WTC11 (cell line): ENCODE measurements at regions not wholly inside any gene's neighbourhood (a gene's known extent, or its start where the extent isn't known, plus 50 kb on each side); places are given as distances from the start of the nearest gene placed in this dataset.

Experiments
- CTCF ChIP-seq: fragments of 200-600 bp; IDR thresholded peaks from 2 replicates; pipeline ENCODE4 v1.8.0; 2022; ENCODE audit warnings: antibody characterized with exemption
- NFYB ChIP-seq: sonication (generic); formaldehyde crosslinking; conservative IDR thresholded peaks from 2 replicates; pipeline ENCODE4 v1.8.0; 2022; ENCODE audit warnings: low read depth, missing genetic modification reagents
- USF2 ChIP-seq: sonication (generic); formaldehyde crosslinking; IDR thresholded peaks from 2 replicates; pipeline ENCODE4 v1.8.1; 2023; ENCODE audit warnings: mild to moderate bottlenecking, missing genetic modification reagents, moderate library complexity
- TF ChIP-seq, protein P1 (sequence below): sonication (generic); formaldehyde crosslinking; IDR thresholded peaks from 2 replicates; pipeline ENCODE4 v1.8.0; 2022; ENCODE audit warnings: mild to moderate bottlenecking, missing genetic modification reagents

DNA sequence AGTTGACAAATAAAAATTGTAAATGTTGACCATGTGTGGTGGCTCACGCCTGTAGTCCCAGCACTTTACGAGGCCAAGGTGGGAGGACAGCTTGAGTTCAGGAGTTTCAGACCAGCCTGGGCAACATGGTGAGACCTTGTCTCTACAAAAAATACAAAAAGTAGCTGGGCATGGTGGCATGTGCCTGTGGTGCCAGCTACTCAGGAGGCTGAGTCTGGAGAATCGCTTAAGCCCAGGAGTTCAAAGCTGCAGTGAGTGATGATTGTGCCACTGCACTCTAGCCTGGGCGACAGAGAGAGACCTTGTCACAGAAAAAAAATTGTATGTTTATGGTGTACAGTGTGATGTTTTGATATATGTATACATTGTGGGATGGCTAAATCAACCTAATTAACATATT lies 119.6 kb downstream of the NPIPB5 start:
- TF ChIP-seq CTCF (no peak), USF2 (CRISPR knock-in tag) (no peak), NFYB (no peak)
- TF ChIP-seq, protein P1, sequence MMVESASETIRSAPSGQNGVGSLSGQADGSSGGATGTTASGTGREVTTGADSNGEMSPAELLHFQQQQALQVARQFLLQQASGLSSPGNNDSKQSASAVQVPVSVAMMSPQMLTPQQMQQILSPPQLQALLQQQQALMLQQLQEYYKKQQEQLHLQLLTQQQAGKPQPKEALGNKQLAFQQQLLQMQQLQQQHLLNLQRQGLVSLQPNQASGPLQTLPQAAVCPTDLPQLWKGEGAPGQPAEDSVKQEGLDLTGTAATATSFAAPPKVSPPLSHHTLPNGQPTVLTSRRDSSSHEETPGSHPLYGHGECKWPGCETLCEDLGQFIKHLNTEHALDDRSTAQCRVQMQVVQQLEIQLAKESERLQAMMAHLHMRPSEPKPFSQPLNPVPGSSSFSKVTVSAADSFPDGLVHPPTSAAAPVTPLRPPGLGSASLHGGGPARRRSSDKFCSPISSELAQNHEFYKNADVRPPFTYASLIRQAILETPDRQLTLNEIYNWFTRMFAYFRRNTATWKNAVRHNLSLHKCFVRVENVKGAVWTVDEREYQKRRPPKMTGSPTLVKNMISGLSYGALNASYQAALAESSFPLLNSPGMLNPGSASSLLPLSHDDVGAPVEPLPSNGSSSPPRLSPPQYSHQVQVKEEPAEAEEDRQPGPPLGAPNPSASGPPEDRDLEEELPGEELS (CRISPR knock-in tag): no peak
